Vagina (tissue), 2 donors: ENCODE measurements at regions not wholly inside any gene's neighbourhood (a gene's known extent, or its start where the extent isn't known, plus 50 kb on each side); places are given as distances from the start of the nearest gene placed in this dataset.

Experiments used
- POLR2AphosphoS5 ChIP-seq, 2 donors: sonication (generic); formaldehyde crosslinking; IDR thresholded peaks; one replicate each; pipeline ENCODE4 v1.9.0; 2017; ENCODE audit warnings: antibody characterized with exemption in 2 of 2, mild to moderate bottlenecking in 2 of 2, low read depth in 1 of 2; ENCODE audit not compliant: insufficient read depth in 1 of 2
- TF ChIP-seq, protein P1 (sequence below), 3 experiments: fragments of 450-650 bp in 2 of 3; fragments of 200-600 bp in 1 of 3; sonication (generic) in 1 of 3; IDR thresholded peaks; one replicate each; pipeline ENCODE4 v1.5.1; 2017 to 2019; ENCODE audit warnings: antibody characterized with exemption in 3 of 3, mild to moderate bottlenecking in 2 of 3, moderate library complexity in 2 of 3

- TF ChIP-seq, protein P1, sequence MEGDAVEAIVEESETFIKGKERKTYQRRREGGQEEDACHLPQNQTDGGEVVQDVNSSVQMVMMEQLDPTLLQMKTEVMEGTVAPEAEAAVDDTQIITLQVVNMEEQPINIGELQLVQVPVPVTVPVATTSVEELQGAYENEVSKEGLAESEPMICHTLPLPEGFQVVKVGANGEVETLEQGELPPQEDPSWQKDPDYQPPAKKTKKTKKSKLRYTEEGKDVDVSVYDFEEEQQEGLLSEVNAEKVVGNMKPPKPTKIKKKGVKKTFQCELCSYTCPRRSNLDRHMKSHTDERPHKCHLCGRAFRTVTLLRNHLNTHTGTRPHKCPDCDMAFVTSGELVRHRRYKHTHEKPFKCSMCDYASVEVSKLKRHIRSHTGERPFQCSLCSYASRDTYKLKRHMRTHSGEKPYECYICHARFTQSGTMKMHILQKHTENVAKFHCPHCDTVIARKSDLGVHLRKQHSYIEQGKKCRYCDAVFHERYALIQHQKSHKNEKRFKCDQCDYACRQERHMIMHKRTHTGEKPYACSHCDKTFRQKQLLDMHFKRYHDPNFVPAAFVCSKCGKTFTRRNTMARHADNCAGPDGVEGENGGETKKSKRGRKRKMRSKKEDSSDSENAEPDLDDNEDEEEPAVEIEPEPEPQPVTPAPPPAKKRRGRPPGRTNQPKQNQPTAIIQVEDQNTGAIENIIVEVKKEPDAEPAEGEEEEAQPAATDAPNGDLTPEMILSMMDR (IDR thresholded peaks at IDR 0.05), result no peak
- no peak for TF ChIP-seq POLR2AphosphoS5 (IDR thresholded peaks at IDR 0.05; ENCODE audit: insufficient read depth in 1 of 2, low read depth in 1 of 2)
These were observed 297.7 kb downstream of the ICOS start for GRCh38 chr2:204234248-204234647.
